SH-SY5Y (cell line): ENCODE measurements at regions not wholly inside any gene's neighbourhood (a gene's known extent, or its start where the extent isn't known, plus 50 kb on each side); places are given as distances from the start of the nearest gene placed in this dataset.

Experiments used
- GATA2 ChIP-seq: IDR thresholded peaks from 2 replicates; pipeline ENCODE4 v1.6.1; 2011; ENCODE audit warnings: mild to moderate bottlenecking, low read depth, low read length
- GATA3 ChIP-seq: IDR thresholded peaks from 2 replicates; pipeline ENCODE4 v1.6.1; 2011; ENCODE audit warnings: low read depth, mild to moderate bottlenecking, low read length, moderate library complexity

- no peak for TF ChIP-seq GATA3
- no peak for TF ChIP-seq GATA2
These were observed 346.1 kb upstream of the CDH4 start for GRCh38 chr20:60905919-60906318.
